GM18867 (cell line): ENCODE measurements at regions not wholly inside any gene's neighbourhood (a gene's known extent, or its start where the extent isn't known, plus 50 kb on each side); places are given as distances from the start of the nearest gene placed in this dataset.

Experiments used
- ATAC-seq: cut with Tn5 transposase; IDR thresholded peaks from one replicate; pipeline ENCODE4 v1.9.1; 2021; ENCODE audit warnings: mild to moderate bottlenecking, moderate library complexity; ENCODE audit not compliant: unreplicated experiment

- ATAC-seq, result no peak
Measured at GRCh38 chr22:42217752-42218280, 52.6 kb downstream of the TCF20 start.

- ATAC-seq, result no peak
Measured at GRCh38 chr22:42217019-42217751, 53.3 kb downstream of the TCF20 start.

- no peak for ATAC-seq
Measured at GRCh38 chr22:42214633-42215415, 55.6 kb downstream of the TCF20 start.

- ATAC-seq, result no peak
Measured at GRCh38 chr22:42208362-42208761, 62.1 kb downstream of the TCF20 start.

- ATAC-seq, result no peak
Measured at GRCh38 chr22:42207918-42208317, 62.5 kb downstream of the TCF20 start.

- ATAC-seq, result no peak
Measured at GRCh38 chr22:42203609-42204008, 66.8 kb downstream of the TCF20 start.

GRCh38 chr22:42202669-42203068, 67.8 kb downstream of the TCF20 start:
- ATAC-seq, result no peak

- ATAC-seq, result no peak
Measured at GRCh38 chr22:42202048-42202447, 68.4 kb downstream of the TCF20 start.

- no peak for ATAC-seq
Measured at GRCh38 chr22:42199025-42199424, 68.4 kb upstream of the CYP2D6 start.

- ATAC-seq, result no peak
Measured at GRCh38 chr22:42198226-42198625, 67.6 kb upstream of the CYP2D6 start.

- no peak for ATAC-seq
Measured at GRCh38 chr22:42196454-42196853, 65.8 kb upstream of the CYP2D6 start.

- no peak for ATAC-seq
Measured at GRCh38 chr22:42194953-42195352, 64.3 kb upstream of the CYP2D6 start.

GRCh38 chr22:42194104-42194851, 63.7 kb upstream of the CYP2D6 start:
- ATAC-seq, result no peak

GRCh38 chr22:42192547-42192946, 61.9 kb upstream of the CYP2D6 start:
- ATAC-seq, result no peak

GRCh38 chr22:42190274-42190673, 59.7 kb upstream of the CYP2D6 start:
- ATAC-seq, result no peak

- no peak for ATAC-seq
Measured at GRCh38 chr22:42189761-42190160, 59.2 kb upstream of the CYP2D6 start.

GRCh38 chr22:42188808-42189447, 58.3 kb upstream of the CYP2D6 start:
- no peak for ATAC-seq

GRCh38 chr22:42187646-42188045, 57.0 kb upstream of the CYP2D6 start:
- ATAC-seq, result no peak

- ATAC-seq, result no peak
Measured at GRCh38 chr22:42185915-42186439, 55.4 kb upstream of the CYP2D6 start.

- no peak for ATAC-seq
Measured at GRCh38 chr22:42184852-42185251, 54.2 kb upstream of the CYP2D6 start.
